ENCODE measurements at regions not wholly inside any gene's neighbourhood (a gene's known extent, or its start where the extent isn't known, plus 50 kb on each side); places are given as distances from the start of the nearest gene placed in this dataset.
A peak's percentile ranks its signal among the peaks of the same experiment; 100 is the strongest.

- no peak for DNase-seq
Measured at GRCh38 chr11:111091321-111091938, 154.1 kb upstream of the POU2AF2 start.

- DNase-seq: no peak
Measured at GRCh38 chr11:111089759-111090158, 155.8 kb upstream of the POU2AF2 start.

GRCh38 chr11:111088847-111089355 is 156.6 kb upstream of the POU2AF2 start:
- no peak for DNase-seq

- DNase-seq: peak; percentile 84
Measured at GRCh38 chr11:111086058-111086457, 159.5 kb upstream of the POU2AF2 start.

- DNase-seq: no peak
Measured at GRCh38 chr11:111082664-111083063, 162.9 kb upstream of the POU2AF2 start.

GRCh38 chr11:111081021-111081511 is 164.5 kb upstream of the POU2AF2 start:
- no peak for DNase-seq

- DNase-seq: no peak
Measured at GRCh38 chr11:111077530-111078322, 167.8 kb upstream of the POU2AF2 start.

DNA sequence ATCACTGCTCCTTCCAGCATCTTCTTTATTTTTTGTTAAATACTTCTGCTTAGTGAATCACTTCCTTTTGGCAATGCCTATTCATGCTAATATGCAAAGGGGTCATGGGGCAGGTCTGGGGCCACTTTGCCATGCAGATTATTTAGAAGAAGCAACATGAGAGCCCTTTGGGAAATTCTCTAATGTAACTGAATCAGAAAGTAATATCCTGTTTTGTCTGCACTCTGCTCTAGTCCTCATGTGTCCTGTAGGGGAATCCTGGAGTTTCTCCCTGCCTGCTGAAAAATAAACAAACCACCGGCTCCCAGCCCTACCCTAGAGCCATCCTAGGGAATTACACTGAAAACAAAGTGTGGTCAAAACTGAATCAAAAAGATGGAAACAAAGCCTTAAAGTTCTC is 176.5 kb upstream of the POU2AF2 start:
- DNase-seq: no peak

DNA sequence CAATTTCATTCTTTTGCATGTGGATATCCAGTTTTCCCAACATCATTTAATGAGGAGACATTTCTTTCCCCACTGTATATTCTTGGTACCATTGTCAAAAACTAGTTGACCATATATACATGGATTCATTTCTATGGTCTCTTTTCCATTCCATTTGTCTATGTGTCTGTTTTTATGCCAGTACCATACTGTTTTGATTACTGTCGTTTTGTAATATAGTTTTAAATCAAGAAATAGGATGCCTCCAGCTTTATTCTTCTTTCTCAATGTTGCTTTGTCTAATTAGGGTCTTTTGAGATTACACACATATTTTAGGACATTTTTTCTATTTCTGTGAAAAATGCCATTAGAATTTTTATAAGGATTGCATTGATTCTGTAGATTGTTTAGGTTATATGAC is 177.5 kb upstream of the POU2AF2 start:
- DNase-seq: no peak

GRCh38 chr11:111066846-111067245 is 178.7 kb upstream of the POU2AF2 start:
- DNase-seq: no peak

- DNase-seq: no peak
Measured at GRCh38 chr11:111063726-111064517, 181.6 kb upstream of the POU2AF2 start.

- no peak for DNase-seq
Measured at GRCh38 chr11:111062420-111062819, 183.1 kb upstream of the POU2AF2 start.

DNA sequence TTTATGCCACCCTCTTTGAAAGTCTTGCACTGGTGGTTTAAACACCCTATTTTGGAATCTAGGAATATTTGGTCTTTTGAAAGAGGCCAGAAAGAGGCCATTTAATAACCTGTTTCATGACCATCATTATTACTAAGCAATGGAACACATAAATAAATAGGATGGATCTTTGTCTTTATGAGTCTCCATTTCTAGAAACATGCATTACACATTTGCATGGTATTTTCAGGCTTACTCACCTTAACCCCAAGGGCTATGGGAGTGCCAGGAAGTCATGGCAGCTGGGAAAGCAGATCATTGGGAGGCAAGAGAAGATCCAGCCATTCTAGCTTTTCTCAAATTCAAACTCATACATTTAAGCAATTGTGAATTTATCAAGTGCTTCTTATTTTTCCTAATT is 185.8 kb upstream of the POU2AF2 start:
- no peak for DNase-seq

DNA sequence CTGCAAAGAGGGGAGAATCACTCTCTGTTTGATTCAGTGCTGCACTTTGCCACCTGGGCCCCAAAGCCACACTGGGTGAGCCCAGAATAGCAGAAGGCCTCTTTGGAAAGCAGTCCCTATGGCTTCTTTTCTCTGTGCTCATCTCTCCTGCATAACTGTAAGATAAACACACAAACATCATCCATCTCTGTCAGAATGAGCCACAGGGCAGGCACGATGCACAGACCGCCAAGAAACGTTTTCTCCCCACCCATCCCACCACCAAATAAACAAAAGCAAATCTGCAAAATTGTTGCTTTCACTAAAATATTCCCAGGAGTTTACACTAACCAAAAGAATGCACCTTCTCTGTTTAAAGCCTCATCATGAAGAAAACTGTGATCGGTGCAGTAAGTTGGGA is 196.4 kb upstream of the POU2AF2 start:
- DNase-seq: no peak

DNA sequence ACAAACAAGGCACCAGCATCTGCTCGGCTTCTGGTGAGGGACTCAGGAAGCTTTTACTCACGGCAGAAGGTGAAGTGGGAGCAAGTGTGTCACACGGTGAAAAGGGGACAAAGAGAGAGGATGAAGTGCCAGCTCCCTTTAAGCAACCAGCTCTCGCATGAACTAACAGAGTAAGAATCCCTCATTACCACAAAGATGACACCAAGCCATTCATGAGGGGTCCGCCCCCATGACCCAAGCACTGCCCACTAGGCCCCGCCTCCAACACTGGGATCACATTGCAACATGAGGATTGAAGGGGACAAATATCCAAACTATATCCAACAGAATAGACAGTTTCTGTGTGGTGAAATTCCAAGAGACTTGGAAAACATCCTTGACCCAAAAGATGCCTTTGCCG is 198.2 kb upstream of the POU2AF2 start:
- no peak for DNase-seq

DNA sequence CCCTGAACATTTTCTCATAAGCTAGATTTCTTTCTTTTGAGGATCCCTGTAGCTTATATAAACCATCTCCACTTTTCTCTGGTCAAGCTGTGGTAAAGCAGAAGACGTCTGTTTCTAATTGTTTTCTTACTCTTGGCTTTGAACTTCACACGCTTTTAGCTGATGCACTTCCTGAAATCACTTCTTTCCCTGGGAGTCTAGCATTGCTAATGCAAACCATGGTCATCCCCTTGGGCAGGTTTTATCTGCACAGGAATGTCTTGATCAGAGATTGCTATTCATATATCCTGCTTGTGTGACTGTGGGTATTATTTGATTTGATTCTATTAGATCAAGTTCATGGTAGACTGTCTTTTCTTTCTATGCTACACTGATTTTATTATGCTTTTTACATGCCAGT is 199.2 kb upstream of the POU2AF2 start:
- no peak for DNase-seq

DNA sequence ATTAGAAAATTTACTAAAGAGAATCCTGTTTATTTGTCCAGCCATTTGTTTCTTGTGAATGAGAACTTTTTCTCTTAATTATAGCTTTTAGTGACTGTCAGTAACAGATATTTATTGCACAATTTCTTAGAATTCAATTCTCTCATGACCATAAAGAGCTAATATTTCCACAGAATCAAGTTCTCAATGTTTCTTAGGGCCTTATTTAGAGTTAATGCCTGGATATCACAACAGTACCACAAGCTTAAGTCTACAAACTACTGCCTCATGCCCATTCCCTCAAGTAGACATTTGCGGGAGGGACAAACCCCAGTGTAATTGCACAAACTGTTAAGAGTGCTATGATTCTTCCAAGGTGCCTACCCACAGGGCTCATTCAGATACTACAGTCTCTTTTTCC is 199.7 kb upstream of the POU2AF2 start:
- DNase-seq: no peak

- DNase-seq: no peak
Measured at GRCh38 chr11:111045407-111045803, 200.1 kb upstream of the POU2AF2 start.

DNA sequence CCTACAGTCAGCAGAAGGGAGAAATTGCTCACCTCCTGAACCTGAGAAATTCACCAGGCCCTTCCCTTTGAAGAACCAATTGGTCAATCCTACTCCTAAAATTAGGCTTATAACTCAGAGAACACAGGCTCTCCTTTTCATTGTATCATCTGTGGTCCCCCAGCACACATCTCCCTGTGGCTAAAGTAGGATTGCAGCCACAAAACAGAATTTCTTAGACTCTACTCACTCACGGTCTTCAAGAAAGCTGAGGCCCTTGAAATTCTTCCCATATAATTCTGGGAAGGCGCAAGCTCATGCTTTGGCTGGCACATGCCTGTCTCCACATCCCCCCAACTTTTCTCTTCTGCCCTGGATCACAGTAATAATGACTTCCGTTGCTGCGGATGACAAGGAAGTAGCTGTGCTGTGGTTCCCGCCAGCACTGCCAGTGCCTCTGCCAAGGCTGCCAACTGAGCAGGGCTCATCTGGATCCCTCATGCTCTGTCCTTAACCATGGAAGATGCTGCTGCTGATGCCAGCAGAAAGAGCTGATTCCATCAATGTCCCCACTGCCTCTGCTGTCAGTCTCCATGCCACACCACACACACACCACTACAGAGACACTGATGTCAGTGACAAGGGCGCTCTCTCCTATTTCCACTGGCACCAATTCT is 200.6 kb upstream of the POU2AF2 start:
- no peak for DNase-seq

- DNase-seq: no peak
Measured at GRCh38 chr11:111039982-111040381, 205.5 kb upstream of the POU2AF2 start.

DNA sequence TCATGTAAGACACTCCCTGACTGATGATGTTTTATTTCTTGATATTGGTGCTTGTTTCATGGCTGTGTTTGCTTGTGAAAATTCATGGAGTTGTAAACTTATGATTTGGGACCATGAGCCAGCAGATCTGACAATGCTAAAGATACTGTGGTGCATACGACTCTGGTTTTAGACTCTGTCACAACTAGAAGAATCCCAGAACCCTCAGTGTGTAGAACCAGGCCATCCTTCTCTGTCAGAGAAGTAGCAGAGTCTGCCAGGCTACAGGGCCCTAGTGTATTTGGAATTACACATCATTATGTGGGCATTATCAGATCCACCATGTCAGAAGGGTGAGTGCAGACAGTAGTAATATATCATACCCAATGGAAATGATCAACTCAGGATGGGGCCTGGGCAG is 209.8 kb upstream of the POU2AF2 start:
- no peak for DNase-seq

GRCh38 chr11:111026241-111026640 is 219.3 kb upstream of the POU2AF2 start:
- no peak for DNase-seq

DNA sequence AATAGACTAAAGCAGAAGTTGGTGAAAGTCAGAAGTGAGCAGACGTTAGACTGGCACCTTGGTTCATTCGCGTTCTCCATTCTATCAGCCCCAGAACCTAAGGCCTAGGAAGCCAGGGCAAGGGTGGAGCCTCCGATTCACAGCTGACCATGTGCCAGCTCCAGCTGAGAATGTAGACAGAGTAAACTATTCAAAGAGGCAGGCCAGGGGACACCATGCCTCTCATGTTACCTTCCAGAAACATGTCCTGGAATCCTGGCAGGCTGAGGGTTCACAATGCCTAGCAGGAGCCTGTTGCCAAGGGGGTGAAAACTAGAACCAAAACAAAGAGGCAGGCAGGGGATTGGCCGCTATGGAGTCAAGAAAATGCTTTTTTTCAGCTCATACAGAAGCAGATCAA is 224.4 kb upstream of the POU2AF2 start:
- DNase-seq: no peak

Measured in DMS153 (cell line).